GM11168 (cell line): ENCODE measurements at regions not wholly inside any gene's neighbourhood (a gene's known extent, or its start where the extent isn't known, plus 50 kb on each side); places are given as distances from the start of the nearest gene placed in this dataset.
"Not testable (repeated sequence)": the region's sequence is repeated elsewhere in the genome, so short reads cannot be mapped to it uniquely, and the experiment has no call there.

Experiments
- in situ Hi-C: fragments of 300-500 bp; cut with MboI; formaldehyde crosslinking; loops from one replicate; pipeline ENCODE4 v1.12.0; 2022; ENCODE audit warnings: low sequenced_read_pairs; ENCODE audit not compliant: unreplicated experiment

DNA sequence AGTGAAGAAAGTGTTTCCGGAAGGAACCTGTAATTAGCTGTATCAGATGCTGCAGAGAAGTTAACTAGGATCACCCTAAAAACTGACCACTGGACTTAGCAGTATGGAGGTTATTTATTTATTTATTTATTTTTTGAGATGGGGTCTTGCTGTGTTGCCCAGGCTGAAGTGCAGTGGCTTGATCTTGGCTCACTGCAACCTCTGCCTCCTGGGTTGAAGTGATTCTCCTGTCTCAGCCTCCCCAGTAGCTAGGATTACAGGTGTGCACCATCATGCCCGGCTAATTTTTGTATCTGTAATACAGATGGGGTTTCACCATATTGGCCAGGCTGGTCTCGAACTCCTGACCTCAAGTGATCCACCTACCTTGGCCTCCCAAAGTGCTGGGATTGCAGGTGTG, 156.6 kb upstream of the TBL1XR1 start:
- in situ Hi-C loops, result loop anchor here (10.0 kb wide), 2 partner anchors 149 to 299 kb away; no protein-coding TSS in a partner anchor

DNA sequence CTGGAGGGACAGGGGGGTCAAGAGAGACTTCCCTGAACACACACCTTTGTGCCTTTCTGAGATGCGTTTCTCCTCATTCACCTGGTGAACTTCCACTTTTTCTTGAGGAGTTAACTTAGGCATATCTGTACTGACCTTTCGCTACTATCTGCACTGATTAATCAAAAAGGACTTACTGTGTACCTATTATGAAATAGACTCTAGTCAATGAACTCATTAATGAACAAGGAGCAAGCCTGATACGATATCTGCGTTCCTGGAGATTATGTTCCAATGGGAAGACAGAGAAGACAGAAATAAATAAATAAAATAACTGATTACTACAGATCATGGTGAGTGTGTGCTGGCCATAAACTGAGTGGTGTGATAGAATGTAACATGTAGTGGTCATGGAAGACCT, 157.2 kb upstream of the TBL1XR1 start:
- in situ Hi-C loops, result loop anchor here (10.0 kb wide), 2 partner anchors 150 to 300 kb away; no protein-coding TSS in a partner anchor

DNA sequence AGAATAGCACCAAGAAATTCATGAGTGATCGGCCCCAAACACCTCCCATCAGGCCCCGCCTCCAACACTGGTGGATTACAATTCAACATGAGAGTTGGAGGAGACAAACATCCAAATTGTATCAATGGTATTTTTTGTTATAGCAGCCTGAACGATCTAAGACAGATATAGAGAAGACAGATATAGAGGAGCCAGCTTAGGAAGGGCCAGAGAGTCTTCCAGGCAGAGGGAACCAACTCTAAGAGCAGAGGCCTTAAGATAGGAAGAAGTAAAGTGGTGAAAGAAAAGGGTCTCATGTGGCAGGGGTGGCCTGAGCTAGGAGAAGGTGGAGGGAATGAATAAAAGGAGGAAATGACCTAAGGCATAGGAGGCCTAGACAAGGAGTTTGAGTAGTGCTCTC, 158.8 kb upstream of the TBL1XR1 start:
- in situ Hi-C loops, result loop anchor here (10.0 kb wide), 2 partner anchors 151 to 301 kb away; no protein-coding TSS in a partner anchor

DNA sequence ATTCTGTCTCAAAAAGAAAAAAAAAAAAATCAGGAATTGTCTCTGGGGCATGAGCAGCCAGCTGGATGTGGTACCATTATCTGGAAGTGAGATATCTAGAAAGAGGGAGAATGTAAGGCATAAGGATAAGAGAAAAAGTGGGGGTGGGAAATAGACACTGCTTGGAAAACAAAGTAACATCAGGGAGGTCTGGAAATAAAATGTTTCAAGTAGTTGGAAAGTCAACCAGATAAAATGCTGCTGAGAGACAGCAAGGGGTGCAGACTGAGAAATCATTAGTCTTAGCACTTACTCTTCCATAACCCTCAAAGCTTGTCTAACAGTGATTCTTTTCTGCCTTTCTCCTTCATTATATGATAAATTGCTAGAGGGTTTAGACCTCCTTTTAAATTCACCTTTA, 159.7 kb upstream of the TBL1XR1 start:
- in situ Hi-C loops, result loop anchor here (10.0 kb wide), 2 partner anchors 152 to 302 kb away; no protein-coding TSS in a partner anchor

DNA sequence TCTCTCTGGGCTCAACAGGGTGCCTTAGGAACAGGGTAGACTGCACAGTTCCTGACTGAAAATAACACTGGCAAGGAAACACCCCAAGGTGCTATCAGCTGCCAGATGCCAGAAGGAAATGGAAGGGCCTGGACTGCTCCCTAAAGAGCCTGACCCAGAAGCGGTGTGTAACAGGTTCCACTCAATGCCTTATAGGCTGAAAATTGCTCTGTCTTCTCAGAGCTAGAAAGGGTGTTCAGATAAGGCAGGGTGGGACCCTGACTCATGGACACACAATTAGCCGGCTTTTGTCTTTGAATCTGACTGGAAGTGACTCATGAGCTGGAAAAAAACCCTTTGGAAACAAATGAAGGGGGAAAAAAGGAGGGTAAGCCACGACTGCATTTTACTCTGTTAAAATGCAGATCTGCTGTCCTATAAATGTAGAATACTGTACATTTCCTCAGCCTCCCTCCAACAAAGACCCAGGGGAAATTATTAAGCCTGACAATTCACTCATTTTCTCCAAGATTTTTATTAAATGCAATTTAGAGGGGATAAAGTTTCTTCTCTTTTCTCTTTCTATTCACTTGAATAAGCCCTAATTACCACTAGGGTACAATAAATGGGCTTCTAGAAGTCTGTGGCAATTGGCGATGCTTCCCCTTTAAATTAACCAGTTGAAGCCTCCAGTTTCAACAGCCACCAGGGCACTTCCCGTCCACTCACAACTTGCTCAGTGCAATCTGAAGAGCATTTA, 160.2 kb upstream of the TBL1XR1 start:
- in situ Hi-C loops, result loop anchor here (10.0 kb wide), 2 partner anchors 153 to 303 kb away; no protein-coding TSS in a partner anchor

DNA sequence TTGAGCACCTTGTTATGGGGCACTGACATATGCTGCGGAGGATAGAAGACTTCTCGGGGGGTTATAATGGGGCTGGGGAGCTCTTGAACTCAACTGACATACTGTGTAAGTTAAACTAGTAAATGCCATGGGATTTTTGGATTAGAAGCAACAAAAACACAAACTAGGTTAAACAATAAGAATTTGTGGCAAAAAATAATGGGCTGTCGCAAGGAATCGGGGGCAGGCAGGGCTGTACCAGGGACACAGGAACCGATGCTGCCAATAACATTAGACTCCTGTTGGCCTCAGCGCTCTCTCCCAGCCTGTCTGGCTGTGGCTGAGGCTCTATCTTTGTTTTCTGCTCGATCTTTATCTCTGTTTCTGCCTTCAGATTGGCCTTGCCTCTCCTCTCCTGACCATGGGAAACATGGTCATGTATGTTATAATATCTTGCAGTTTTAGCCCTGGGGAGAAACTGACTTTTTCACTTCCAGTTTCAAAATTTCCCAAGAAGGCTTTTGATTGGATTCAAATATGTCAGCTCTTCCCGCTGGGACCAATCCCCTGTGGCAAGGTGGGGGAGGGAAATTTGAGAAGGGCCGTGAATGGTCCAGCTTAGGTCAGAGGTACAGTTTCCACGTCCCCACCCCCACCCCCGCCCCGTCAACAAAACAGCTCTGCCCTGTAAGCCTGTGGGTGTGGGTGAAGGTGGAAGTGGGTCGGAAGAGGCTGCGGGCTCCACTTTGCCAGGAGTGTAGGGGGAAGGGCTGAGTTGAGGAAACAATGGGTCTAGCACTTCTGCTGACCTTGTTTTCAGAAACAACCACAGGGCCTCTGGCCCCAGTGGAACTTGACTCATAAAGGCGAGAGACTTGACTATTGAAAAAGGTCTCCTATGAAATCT, 161.1 kb upstream of the TBL1XR1 start:
- in situ Hi-C loops, result loop anchor here (10.0 kb wide), 2 partner anchors 154 to 304 kb away; no protein-coding TSS in a partner anchor

DNA sequence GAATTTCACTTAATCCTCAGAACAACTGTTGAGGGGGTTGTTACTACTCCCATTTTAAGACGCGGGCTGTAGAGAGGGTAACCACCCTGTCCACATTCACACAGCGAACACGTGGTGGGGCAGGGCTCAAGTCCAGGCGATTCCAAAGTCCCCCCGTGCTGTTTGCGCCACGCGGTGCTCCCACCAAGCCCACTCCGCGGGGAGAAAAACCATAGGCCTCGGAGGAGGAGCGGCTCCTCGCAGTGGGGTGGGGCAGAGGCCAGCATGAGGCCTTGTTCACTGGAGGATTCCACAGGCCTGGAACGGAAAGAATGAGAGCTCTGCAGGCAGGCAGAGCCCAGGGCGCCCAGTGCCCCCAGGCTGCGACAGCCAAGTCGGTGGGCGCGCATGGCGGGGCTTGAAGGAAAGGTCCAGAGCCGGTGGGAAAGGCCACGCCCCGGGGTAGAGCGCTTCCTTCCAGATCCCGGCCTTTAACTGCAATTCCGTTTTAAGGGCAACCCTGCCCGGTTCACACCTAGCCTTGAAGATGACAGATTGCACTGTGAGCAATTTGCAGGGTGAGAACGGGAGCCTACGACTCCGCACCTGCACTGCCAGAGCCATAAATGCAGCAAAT, 161.8 kb upstream of the TBL1XR1 start:
- in situ Hi-C loops, result loop anchor here (10.0 kb wide), 2 partner anchors 154 to 304 kb away; no protein-coding TSS in a partner anchor

DNA sequence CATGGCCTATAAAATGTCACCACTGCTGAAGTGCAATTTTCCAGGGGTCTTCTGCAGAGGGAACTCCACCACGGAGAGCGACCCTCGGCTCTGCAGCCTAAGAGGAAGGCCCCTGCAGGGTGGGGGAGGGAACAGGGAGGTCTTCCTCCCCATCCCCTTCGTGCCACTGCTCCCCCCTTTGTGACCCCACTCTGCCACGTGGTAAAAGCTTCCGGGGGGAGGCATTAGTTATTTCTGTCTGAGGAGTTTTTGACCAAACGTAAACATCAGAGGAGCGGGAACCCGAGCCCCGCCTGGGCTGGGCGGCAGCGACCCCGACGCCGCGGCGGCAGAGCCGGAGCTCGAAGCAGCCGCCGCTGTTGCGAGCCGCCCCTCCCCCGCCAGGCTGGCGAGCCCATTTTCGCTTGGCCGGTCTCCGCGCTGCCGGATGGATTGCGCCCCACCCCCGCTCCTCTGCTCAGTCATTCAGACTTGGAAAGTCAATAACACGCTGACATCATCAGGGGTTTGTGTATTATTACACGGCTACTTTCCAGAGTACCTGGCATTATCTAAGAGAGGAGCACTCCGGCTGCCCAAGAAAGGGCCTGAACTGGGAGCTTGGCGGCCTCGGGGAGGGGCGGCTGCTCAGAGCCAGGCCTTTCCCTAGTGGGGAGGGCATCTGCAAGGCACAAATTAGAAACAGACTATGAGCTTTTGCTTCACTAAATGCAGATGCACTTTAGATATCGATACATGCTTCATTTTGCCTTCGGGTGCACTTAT, 162.5 kb upstream of the TBL1XR1 start:
- in situ Hi-C loops, result loop anchor here (5.0 to 10.0 kb wide), 3 partner anchors 78 to 305 kb away; no protein-coding TSS in a partner anchor

DNA sequence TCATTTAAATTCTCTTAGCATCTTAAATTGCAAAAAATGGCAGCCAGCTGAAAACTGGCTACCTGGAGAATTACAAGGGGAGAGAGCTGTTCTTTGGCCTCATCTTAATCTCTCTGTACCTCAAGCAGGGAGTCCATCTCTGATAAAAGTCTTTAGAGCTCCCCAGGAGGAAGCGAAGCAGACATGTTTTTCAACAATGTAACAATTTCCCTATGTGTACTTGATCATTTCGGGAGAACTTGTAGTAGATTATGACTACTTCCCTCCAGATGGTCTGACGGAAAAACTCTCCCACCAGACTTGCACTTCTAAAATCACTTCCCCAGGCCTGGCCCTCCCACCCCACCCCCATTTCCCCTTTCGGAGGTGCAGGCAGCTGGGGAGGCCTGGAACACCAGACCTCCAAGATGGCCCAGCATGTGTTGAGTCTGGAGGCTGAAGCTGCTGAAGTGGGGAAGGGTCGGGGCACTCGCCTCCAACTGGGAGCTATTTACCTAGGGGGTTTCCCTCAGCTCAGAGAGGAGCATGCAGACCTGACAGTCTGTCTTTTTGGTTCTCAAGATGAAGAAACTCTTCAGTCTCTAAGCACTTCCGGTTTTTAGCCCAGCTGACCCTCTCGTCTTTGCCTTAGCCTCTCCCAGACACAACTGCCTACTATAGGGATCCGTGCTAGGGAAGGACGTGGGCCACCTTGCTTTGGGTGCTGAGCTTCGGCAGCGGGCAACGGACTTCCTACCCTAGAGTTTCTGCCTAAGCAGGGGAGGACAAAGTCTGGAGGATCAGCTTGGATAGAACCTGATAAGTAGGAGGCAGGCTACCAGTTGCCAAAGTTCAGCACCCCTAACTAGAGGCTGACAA, 164.0 kb upstream of the TBL1XR1 start:
- in situ Hi-C loops, result loop anchor here (5.0 kb wide), 1 partner anchor 76 kb away; no protein-coding TSS in a partner anchor

DNA sequence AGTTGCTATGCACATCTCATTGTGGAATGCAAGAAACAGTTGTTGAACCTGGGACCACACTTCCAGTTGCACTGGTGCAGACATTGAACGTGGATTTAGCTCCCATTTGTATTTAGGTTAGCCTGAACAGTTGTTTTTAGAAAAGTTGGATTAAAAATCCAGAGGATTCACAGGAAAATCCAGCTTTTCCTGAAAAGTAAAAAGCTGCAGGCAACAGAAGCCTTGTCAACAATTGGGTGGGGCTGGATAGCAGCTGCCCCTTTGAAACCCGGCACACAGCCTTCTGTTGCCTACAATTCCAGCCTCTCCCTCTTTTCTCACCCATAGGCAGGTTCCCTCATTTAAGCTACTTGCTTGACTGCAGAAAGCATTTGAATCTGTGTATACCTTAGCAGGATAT, 165.3 kb upstream of the TBL1XR1 start:
- in situ Hi-C loops, result loop anchor here (5.0 kb wide), 1 partner anchor 75 kb away; no protein-coding TSS in a partner anchor

DNA sequence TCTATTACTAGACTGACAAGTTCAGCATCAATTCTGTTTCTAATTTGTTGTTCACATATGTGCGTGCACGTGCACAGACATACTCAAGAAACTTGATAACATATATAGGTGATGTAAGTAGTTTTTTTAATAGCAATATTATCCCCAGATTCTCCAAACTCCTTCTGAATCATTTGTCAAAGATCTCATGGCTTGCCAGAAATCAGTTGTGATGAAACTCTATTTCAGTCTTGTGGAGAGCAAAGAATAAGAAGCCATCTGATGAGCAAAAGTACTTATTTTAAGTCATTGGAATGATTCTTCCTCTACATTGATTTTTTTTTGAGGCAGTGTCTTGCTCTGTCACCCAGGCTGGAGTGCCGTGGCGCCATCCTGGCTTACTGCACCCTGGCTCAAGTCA, 167.0 kb upstream of the TBL1XR1 start:
- in situ Hi-C loops, result loop anchor here (5.0 kb wide), 1 partner anchor 73 kb away; no protein-coding TSS in a partner anchor

DNA sequence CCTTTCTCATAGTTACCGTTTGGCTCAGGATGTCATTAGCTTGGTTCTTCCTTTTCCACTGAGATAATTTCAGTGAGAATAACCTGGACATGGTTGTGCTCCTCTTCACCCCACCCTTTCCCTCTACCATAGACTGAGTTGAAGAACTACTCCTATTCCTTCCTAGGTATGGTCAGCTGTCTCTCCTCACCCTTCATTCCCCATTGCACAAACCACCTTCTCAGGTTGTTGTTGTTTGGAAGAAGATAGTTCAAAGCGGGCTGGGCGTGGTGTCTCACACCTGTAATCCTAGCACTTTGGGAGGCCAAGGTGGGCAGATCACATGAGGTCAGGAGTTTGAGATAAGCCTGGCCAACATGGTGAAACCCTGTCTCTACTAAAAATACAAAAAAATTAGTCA, 168.0 kb upstream of the TBL1XR1 start:
- in situ Hi-C loops, result not testable (repeated sequence)

DNA sequence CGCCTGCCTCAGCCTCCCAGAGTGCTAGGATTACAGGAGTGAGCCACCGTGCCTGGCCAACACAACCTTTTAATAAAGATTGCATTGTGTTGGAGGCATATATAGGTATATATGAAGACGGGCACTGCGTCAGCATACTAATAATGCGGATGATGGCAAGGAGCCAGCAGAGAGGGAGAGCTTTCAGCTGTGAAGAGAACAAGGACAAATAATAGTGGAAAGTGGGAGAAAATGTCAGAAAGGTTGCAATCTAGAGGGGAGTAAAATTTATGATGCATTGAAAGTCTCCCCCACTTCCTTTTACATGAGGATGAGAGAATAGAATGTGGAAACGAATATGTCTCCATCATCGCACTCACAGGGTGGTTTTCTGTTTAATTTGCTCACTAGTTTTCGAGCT, 170.5 kb upstream of the TBL1XR1 start:
- in situ Hi-C loops, result no loop called here

DNA sequence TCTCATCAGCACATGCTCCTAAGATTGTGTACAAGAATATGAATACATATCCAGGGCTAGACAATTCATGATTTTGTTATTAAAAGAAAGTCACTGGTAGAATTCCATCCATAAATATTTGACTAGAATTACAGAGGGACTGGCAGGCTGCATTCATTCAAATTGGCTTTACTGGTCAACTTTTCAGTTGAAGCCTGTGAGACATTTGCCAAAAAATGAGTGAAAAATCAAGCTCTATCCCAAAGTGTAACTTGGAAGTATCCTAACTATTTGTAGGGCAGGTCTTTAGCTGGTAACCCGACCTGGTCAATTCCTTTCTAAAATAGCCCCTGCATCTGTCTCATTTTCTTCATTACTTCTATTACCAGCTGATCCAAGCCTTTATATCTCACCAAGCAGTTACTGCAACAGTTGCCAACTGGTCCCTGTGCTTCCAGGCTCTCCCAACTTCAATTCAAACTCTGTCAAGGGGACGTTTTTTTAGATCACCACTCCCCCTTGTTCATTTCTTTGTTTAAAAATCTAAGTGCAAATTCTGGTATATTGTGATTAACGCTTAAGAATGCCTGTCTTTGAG, 173.1 kb upstream of the TBL1XR1 start:
- in situ Hi-C loops, result no loop called here

DNA sequence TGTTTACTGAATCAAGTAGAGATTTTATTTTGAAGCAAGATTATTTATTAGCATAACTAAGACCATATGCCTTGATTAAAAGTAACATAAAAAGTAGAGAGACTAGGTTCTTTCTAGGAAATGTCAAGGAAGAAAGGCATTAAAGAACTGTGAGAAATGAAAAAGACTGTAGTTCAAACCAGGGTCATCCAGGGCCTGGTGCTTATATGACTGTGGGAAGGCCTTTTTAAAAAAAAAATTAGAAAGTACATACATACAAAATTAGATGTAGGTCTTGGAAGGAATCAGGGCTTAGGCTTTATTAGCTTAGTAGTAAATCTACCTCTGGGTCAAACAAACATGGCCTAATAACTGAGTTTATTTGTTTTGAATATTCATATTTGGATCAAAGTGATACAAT, 173.9 kb upstream of the TBL1XR1 start:
- in situ Hi-C loops, result no loop called here

DNA sequence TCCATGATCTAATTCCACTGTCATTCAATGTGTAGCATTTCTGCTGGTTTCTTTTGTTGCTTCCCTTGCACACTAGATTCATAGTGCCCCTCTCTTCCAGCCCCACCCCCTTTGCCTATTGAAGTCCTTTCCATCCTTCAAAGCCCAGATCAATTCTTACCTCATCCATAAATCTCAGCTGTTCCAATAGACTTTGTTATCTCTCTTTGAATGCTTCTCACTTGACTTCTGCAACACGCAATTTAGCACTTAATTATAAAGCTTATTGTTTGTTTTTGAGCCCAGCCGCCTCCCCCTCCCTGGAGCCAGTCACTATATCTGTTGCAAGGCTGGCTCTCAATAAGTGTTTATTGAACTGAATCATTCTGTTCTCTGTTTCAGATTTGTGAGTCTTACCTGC, 174.6 kb upstream of the TBL1XR1 start:
- in situ Hi-C loops, result no loop called here

DNA sequence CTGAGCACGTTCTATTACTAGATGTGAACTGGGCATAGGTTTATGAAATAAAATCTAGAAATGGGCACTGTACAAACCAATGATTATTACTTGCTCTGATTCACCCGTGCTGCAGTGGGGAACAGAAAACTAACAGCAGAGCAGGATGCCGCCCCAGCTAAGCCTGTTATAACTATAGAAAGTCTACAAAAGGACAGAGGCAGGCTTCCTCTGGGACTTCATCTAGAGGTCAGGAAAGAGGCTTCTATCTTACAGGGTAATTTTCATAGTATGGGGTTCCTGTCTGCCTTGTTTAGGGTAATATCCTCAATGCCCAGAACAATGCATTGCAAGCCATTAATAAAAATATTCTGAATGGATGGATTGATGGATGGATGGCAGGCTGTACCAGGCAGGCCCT, 177.0 kb upstream of the TBL1XR1 start:
- in situ Hi-C loops, result no loop called here

DNA sequence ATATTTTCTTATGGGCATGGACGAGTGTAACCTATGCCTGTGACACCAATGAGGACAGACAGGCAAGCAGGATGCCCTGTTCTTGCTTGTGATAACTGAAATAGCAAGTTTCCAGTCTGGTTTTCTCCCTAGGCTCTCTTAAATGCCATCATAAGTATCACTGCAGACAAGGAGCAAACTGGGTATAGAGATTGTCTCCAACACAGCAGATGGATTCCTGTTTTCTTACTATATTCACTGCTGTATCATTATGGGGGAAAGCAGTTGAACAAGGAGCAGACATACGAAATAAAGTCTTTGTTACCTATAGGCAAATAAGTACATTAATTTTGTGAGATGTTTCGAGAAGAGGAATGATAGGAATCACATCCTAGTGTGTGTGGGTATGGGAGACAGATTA, 178.0 kb upstream of the TBL1XR1 start:
- in situ Hi-C loops, result no loop called here
